HepG2 (cell line): ENCODE measurements at regions not wholly inside any gene's neighbourhood (a gene's known extent, or its start where the extent isn't known, plus 50 kb on each side); places are given as distances from the start of the nearest gene placed in this dataset.

ENCODE experiments used
- ATAC-seq: fragments of 200-7000 bp; cut with Tn5 transposase; 3 replicates; pipeline ENCODE4 v1.9.1; 2020; ENCODE audit warnings: mild to moderate bottlenecking, moderate library complexity
- BruUV-seq: library from RNA; stranded (reverse); fragments of 400-500 nt; replicated peaks from 2 replicates; lab custom pipeline; 2021; lab: Mats Ljungman, UMichigan
- CTCF ChIA-PET: fragments of 300-600 bp; formaldehyde crosslinking; extraction: SDS; loops from one replicate; lab custom pipeline; 2021; ENCODE audit warnings: low total read pairs, inconsistent platforms, low intra/inter-chr PET ratio; lab: Yijun Ruan, JAX
- POLR2A ChIA-PET: fragments of 350-600 bp; sonication (Branson Sonifier 250); formaldehyde crosslinking; loops from one replicate; lab custom pipeline; 2020; ENCODE audit warnings: antibody characterized with exemption, inconsistent platforms; lab: Yijun Ruan, JAX
- DNase-seq: peaks from one replicate; pipeline ENCODE4 v3.0.0-alpha.2; 2015; ENCODE audit warnings: low spot score
- FAIRE-seq: peaks from 3 replicates; lab custom pipeline; 2011; peaks lifted over from hg19 to GRCh38; lab: Jason Lieb, UNC
- H2AFZ ChIP-seq: one replicate; pipeline ENCODE4 v1.6.1; 2011; ENCODE audit warnings: low read length, inconsistent platforms
- H3K27ac ChIP-seq: fragments of 300-600 bp; 3 replicates; pipeline ENCODE4 v1.8.0; 2011; ENCODE audit warnings: mixed run types, mild to moderate bottlenecking, mixed read lengths, low read length, inconsistent platforms; ENCODE audit not compliant: insufficient read depth; ENCODE audit errors: extremely low read length
- H3K27me3 ChIP-seq, 2 experiments: fragments of 200-600 bp in 1 of 2; 2 replicates in 1 of 2; 3 replicates in 1 of 2; pipeline versions ENCODE4 v1.6.0 to v1.8.0; 2011; ENCODE audit warnings: low read length in 2 of 2, mild to moderate bottlenecking in 2 of 2, moderate library complexity in 2 of 2, inconsistent platforms in 1 of 2; ENCODE audit not compliant: insufficient read depth in 2 of 2, control insufficient read depth in 1 of 2
- H3K36me3 ChIP-seq, 2 experiments: fragments of 200-600 bp in 1 of 2; replicated peaks in 1 of 2; 2 replicates in 1 of 2; 3 replicates in 1 of 2; pipeline versions ENCODE4 v1.5.1 to v1.8.0; 2011; ENCODE audit warnings: low read length in 2 of 2, inconsistent platforms in 1 of 2; ENCODE audit not compliant: insufficient read depth in 2 of 2, control insufficient read depth in 1 of 2
- H3K4me1 ChIP-seq: 2 replicates; pipeline ENCODE4 v1.5.1; 2012; ENCODE audit warnings: low read length, inconsistent platforms; ENCODE audit not compliant: insufficient read depth
- H3K4me2 ChIP-seq: 2 replicates; pipeline ENCODE4 v1.6.0; 2011; ENCODE audit warnings: low read depth, low read length, inconsistent platforms
- H3K4me3 ChIP-seq, 3 experiments: fragments of 200-600 bp in 1 of 3; sonication (generic), shearing (Covaris generic) in 1 of 3; replicated peaks in 1 of 3; 2 replicates each; pipeline ENCODE4 v1.5.1; 2011 to 2016; ENCODE audit warnings: low read length in 3 of 3, inconsistent platforms in 2 of 3, low read depth in 2 of 3, mild to moderate bottlenecking in 2 of 3, control low read depth in 1 of 3, mixed read lengths in 1 of 3; ENCODE audit not compliant: insufficient read depth in 1 of 3
- H3K79me2 ChIP-seq: one replicate; pipeline ENCODE4 v1.6.1; 2011; ENCODE audit warnings: low read length, inconsistent platforms; ENCODE audit not compliant: insufficient read depth
- H3K9ac ChIP-seq: 2 replicates; pipeline ENCODE4 v1.6.0; 2011; ENCODE audit warnings: mild to moderate bottlenecking, low read depth, low read length, inconsistent platforms; ENCODE audit not compliant: insufficient read depth
- H3K9me3 ChIP-seq: 2 replicates; pipeline ENCODE4 v1.5.1; 2012; ENCODE audit warnings: mild to moderate bottlenecking, low read length
- H4K20me1 ChIP-seq: 2 replicates; pipeline ENCODE4 v1.6.0; 2011; ENCODE audit warnings: inconsistent platforms, mild to moderate bottlenecking, low read length, moderate library complexity; ENCODE audit not compliant: insufficient read depth
- ARNT2 ChIP-seq: sonication (generic); formaldehyde crosslinking; IDR thresholded peaks from 2 replicates; pipeline ENCODE4 v1.8.0; 2022; ENCODE audit warnings: mild to moderate bottlenecking, low read depth, missing genetic modification reagents, moderate library complexity
- ATF7 ChIP-seq, 2 experiments: fragments of 450-650 bp in 1 of 2; sonication (generic) in 1 of 2; formaldehyde crosslinking in 1 of 2; IDR thresholded peaks; 2 replicates each; pipeline versions ENCODE4 v1.4.0 to v1.6.1; 2016 to 2020; ENCODE audit warnings: antibody characterized with exemption in 1 of 2, mild to moderate bottlenecking in 1 of 2, missing genetic modification reagents in 1 of 2
- CEBPB ChIP-seq: IDR thresholded peaks from 2 replicates; pipeline ENCODE4 v1.6.1; 2011; ENCODE audit warnings: low read depth, low read length, improper control_type of control experiment, borderline replicate concordance
- HNRNPK ChIP-seq: fragments of 200-400 bp; formaldehyde crosslinking; IDR thresholded peaks from 2 replicates; pipeline ENCODE4 v1.6.1; 2018; ENCODE audit warnings: low read length, low read depth, moderate library complexity, mild to moderate bottlenecking; ENCODE audit not compliant: poor library complexity, severe bottlenecking
- KLF12 ChIP-seq: sonication (generic); formaldehyde crosslinking; IDR thresholded peaks from 2 replicates; pipeline ENCODE4 v1.4.0; 2020; ENCODE audit warnings: missing genetic modification reagents, borderline replicate concordance
- MLLT10 ChIP-seq: sonication (generic); formaldehyde crosslinking; IDR thresholded peaks from 2 replicates; pipeline ENCODE4 v1.4.0; 2020; ENCODE audit warnings: missing genetic modification reagents
- NCOA1 ChIP-seq: sonication (generic); formaldehyde crosslinking; IDR thresholded peaks from 2 replicates; pipeline ENCODE4 v1.9.0; 2021; ENCODE audit warnings: missing genetic modification reagents
- RNF219 ChIP-seq: sonication (generic); formaldehyde crosslinking; IDR thresholded peaks from 2 replicates; pipeline ENCODE4 v1.5.0; 2020; ENCODE audit warnings: mild to moderate bottlenecking, missing genetic modification reagents
- ZFP36L1 ChIP-seq: sonication (generic); formaldehyde crosslinking; IDR thresholded peaks from 2 replicates; pipeline ENCODE4 v1.8.0; 2022; ENCODE audit warnings: mild to moderate bottlenecking, missing genetic modification reagents, moderate library complexity
- ZNF160 ChIP-seq: sonication (generic); formaldehyde crosslinking; IDR thresholded peaks from 2 replicates; pipeline ENCODE4 v1.8.0; 2022; ENCODE audit warnings: mild to moderate bottlenecking, inconsistent platforms, missing genetic modification reagents
- WGBS: methylation state at CpG from one replicate; pipeline ENCODE4 v1.1.6; 2017; ENCODE audit warnings: low lambda C conversion rate; 5-methylcytosine and 5-hydroxymethylcytosine counted together
- in situ Hi-C: cut with HindIII; loops from 2 replicates; pipeline ENCODE4 v1.10.0; 2017; ENCODE audit warnings: low pct_unique_long_range_greater_than_20kb; ENCODE audit not compliant: extremely low pct_ligation_motif_present
- intact Hi-C: fragments of 100-400 bp; cut with micrococcal nuclease; formaldehyde crosslinking; loops from one replicate; pipeline ENCODE4 v1.10.0; 2022; ENCODE audit not compliant: unreplicated experiment

GRCh38 chr20:58109126-58109880 is 119.2 kb downstream of the ANKRD60 start:
- intact Hi-C loops: no loop called here
- H3K9ac ChIP-seq: no peak overlapping the region
- no peaks in the 10 kb centered on the region for H3K9me3 ChIP-seq
- DNase-seq: no peak
- H2AFZ ChIP-seq: no peak overlapping the region
- H4K20me1 ChIP-seq: no peaks in the 10 kb centered on the region
- ATAC-seq: no peak
- FAIRE-seq: no peak
- H3K4me1 ChIP-seq: no peaks in the 10 kb centered on the region
- BruUV-seq: no TSS peak
- H3K4me2 ChIP-seq: no peak overlapping the region
- no peak overlapping the region for H3K27ac ChIP-seq
- peaks cover 4 to 37% of the 10 kb centered on the region in 2 experiments; a peak in 4 of 5 replicates for H3K27me3 ChIP-seq
- ChIA-PET CTCF (no interaction called here), POLR2A (no interaction called here)
- TF ChIP-seq NCOA1 (no peak), ATF7 (IDR thresholded peaks at IDR 0.05) (no peak), ATF7 (CRISPR knock-in tag; IDR thresholded peaks at IDR 0.05) (no peak), ZNF160 (CRISPR knock-in tag) (no peak), HNRNPK (no peak), ZFP36L1 (CRISPR knock-in tag) (no peak), CEBPB (no peak), MLLT10 (CRISPR knock-in tag) (no peak), KLF12 (CRISPR knock-in tag) (no peak), RNF219 (CRISPR knock-in tag) (no peak), ARNT2 (no peak)
- in situ Hi-C loops: no loop called here
- H3K79me2 ChIP-seq: no peaks in the 10 kb centered on the region
- WGBS: 0% methylated on average over 4 of the region's 4 CpGs
- no peak overlapping the region for H3K4me3 ChIP-seq
- no peaks in the 10 kb centered on the region for H3K36me3 ChIP-seq
